Gastrocnemius medialis (tissue), 4 donors: ENCODE measurements at regions not wholly inside any gene's neighbourhood (a gene's known extent, or its start where the extent isn't known, plus 50 kb on each side); places are given as distances from the start of the nearest gene placed in this dataset.

ENCODE experiments used
- ATAC-seq, 2 donors: fragments of 150-250 bp; one replicate each; pipeline ENCODE4 v1.9.1; 2016
- DNase-seq, 2 donors: peaks; one replicate each; pipeline ENCODE4 v3.0.0-alpha.2; 2019
- H3K27ac ChIP-seq, 4 donors: fragments of 200-600 bp; sonication (generic); 1 replicate in 1 of 4; 2 replicates in 3 of 4; pipeline ENCODE4 v1.5.1; 2016 to 2018; ENCODE audit warnings: mild to moderate bottlenecking in 2 of 4, moderate library complexity in 1 of 4
- H3K27me3 ChIP-seq, 3 donors: fragments of 200-600 bp; sonication (generic) in 2 of 3; 1 replicate in 1 of 3; 2 replicates in 2 of 3; pipeline versions ENCODE4 v1.5.1 to v1.6.0; 2016 to 2019; ENCODE audit warnings: mild to moderate bottlenecking in 1 of 3, moderate library complexity in 1 of 3
- H3K36me3 ChIP-seq, 2 donors: fragments of 200-600 bp; sonication (generic) in 1 of 2; one replicate each; pipeline ENCODE4 v1.5.1; 2017 to 2018
- H3K4me1 ChIP-seq, 2 donors: fragments of 200-600 bp; sonication (generic) in 1 of 2; one replicate each; pipeline ENCODE4 v1.5.1; 2016 to 2017; ENCODE audit warnings: mild to moderate bottlenecking in 2 of 2
- H3K4me3 ChIP-seq, 4 donors: fragments of 200-600 bp; sonication (generic) in 3 of 4; 1 replicate in 1 of 4; 2 replicates in 3 of 4; pipeline ENCODE4 v1.5.1; 2016 to 2019; ENCODE audit warnings: mild to moderate bottlenecking in 2 of 4
- H3K9me3 ChIP-seq, 3 donors: fragments of 200-600 bp; sonication (generic) in 2 of 3; 1 replicate in 1 of 3; 2 replicates in 2 of 3; pipeline ENCODE4 v1.5.1; 2016 to 2019
- CTCF ChIP-seq, 5 experiments: fragments of 450-650 bp in 3 of 5; fragments of 200-600 bp in 2 of 5; sonication (generic) in 2 of 5; IDR thresholded peaks in 4 of 5; conservative IDR thresholded peaks in 1 of 5; 1 replicate in 4 of 5; 2 replicates in 1 of 5; pipeline ENCODE4 v1.5.1; 2016 to 2019; ENCODE audit warnings: antibody characterized with exemption in 5 of 5, mild to moderate bottlenecking in 3 of 5, moderate library complexity in 3 of 5
- POLR2A ChIP-seq, 2 donors: fragments of 450-650 bp; IDR thresholded peaks; one replicate each; pipeline ENCODE4 v1.6.1; 2017; ENCODE audit warnings: antibody characterized with exemption in 2 of 2, mild to moderate bottlenecking in 2 of 2, moderate library complexity in 2 of 2
- in situ Hi-C, 4 donors: fragments of 200-750 bp; cut with MboI; loops; one replicate each; pipeline versions ENCODE4 v1.15.0 to v1.8.0; 2017; ENCODE audit warnings: low sequenced_read_pairs in 4 of 4
- intact Hi-C: fragments of 100-400 bp; cut with DNase I; formaldehyde crosslinking; loops from one replicate; pipeline ENCODE4 v1.15.1; 2023; ENCODE audit warnings: low total_unique reads

GRCh38 chr22:49203859-49204598 is 623.6 kb downstream of the BRD1 start:
- Histone ChIP-seq H3K4me3 (no peak overlapping the region), H3K27me3 (no peaks in the 10 kb centered on the region), H3K4me1 (no peaks in the 10 kb centered on the region), H3K27ac (no peak overlapping the region), H3K9me3 (no peaks in the 10 kb centered on the region), H3K36me3 (no peaks in the 10 kb centered on the region)
- DNase-seq (peak in 1 of 2 donors; percentile 2), ATAC-seq (no peak)
- intact Hi-C loops: no loop called here
- in situ Hi-C loops: no loop called here
- TF ChIP-seq CTCF (IDR thresholded peaks at IDR 0.05 in 4 of 5, conservative IDR thresholded peaks at IDR 0.05 in 1 of 5): no peak
- TF ChIP-seq POLR2A (IDR thresholded peaks at IDR 0.05): no peak

DNA sequence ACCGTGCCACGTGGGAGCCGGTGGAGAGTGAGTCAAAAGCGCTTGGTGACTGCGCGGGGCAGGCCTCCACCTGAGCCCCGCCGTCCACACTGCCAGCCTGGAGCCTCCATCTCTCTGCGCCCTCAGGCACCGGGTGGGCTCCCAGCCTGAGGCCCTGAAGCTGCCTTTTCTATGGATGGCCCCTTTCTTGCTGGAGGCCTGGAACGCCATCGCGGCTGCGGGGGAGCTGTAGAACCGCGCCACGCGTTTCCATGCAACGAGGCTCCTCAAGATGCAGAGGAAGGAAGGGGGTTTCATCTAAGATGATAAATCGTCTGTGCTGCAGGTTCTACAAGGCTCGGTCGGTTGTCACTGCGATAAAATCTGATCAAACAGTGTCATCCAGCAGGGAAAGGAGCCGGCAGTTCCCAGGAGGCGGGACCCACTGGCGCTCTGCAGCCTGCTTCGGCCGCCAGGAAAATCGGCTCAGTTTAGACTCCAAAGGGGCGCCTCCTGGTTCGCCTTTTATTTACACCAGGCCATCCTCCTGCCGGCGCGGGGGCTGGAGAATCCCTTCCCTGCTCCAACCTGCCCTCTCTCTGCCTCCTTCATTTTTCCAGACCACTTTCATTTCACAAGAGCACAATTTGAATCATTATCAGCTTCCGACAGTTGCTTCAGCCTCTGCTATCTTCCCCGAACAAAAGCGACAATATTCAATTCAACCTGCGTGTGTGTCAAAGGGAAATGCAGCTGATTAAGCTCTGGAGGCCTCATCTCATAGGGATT is 624.4 kb downstream of the BRD1 start:
- TF ChIP-seq POLR2A (IDR thresholded peaks at IDR 0.05): no peak
- no peak for TF ChIP-seq CTCF (IDR thresholded peaks at IDR 0.05 in 4 of 5, conservative IDR thresholded peaks at IDR 0.05 in 1 of 5)
- no peak overlapping the region for H3K4me3 ChIP-seq
- no peaks in the 10 kb centered on the region for H3K9me3 ChIP-seq
- ATAC-seq: no peak
- no peaks in the 10 kb centered on the region for H3K4me1 ChIP-seq
- no peaks in the 10 kb centered on the region for H3K27me3 ChIP-seq
- intact Hi-C loops: no loop called here
- in situ Hi-C loops: no loop called here
- H3K36me3 ChIP-seq: no peaks in the 10 kb centered on the region
- H3K27ac ChIP-seq: no peak overlapping the region
- DNase-seq: peak in 1 of 2 donors; percentile 0

DNA sequence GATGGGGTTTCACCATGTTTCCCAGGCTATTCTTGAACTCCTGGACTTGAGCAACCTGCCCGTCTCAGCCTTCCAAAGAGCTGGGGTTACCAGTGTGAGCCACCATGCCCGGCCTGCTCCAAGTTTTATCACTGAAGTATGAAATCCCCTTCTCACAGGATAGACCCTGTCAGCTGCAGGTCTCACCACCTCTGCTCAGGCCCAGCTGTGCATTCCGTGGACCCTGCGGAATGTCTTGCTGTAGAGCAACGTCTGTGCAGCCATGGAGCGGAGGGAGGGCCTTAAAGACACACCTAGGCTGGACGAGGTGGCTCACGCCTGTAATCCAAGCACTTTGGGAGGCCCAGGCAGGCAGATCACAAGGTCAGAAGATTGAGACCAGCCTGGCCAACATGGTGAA is 625.4 kb downstream of the BRD1 start:
- in situ Hi-C loops (no loop called here), intact Hi-C loops (no loop called here)
- Histone ChIP-seq H3K36me3 (no peaks in the 10 kb centered on the region), H3K4me1 (no peaks in the 10 kb centered on the region), H3K27ac (no peak overlapping the region), H3K9me3 (no peaks in the 10 kb centered on the region), H3K27me3 (no peaks in the 10 kb centered on the region), H3K4me3 (no peak overlapping the region)
- ATAC-seq (no peak), DNase-seq (peak in 1 of 2 donors; percentile 2)
- TF ChIP-seq CTCF (IDR thresholded peaks at IDR 0.05 in 4 of 5, conservative IDR thresholded peaks at IDR 0.05 in 1 of 5) (no peak), POLR2A (IDR thresholded peaks at IDR 0.05) (no peak)

GRCh38 chr22:49201046-49201970 is 626.4 kb downstream of the BRD1 start:
- Histone ChIP-seq H3K4me3 (no peak overlapping the region), H3K4me1 (no peaks in the 10 kb centered on the region), H3K27ac (no peak overlapping the region), H3K36me3 (no peaks in the 10 kb centered on the region), H3K9me3 (no peaks in the 10 kb centered on the region), H3K27me3 (no peaks in the 10 kb centered on the region)
- DNase-seq (no peak), ATAC-seq (no peak)
- intact Hi-C loops: no loop called here
- in situ Hi-C loops: no loop called here
- TF ChIP-seq POLR2A (IDR thresholded peaks at IDR 0.05) (no peak), CTCF (IDR thresholded peaks at IDR 0.05 in 4 of 5, conservative IDR thresholded peaks at IDR 0.05 in 1 of 5) (no peak)
